ENCODE measurements at regions not wholly inside any gene's neighbourhood (a gene's known extent, or its start where the extent isn't known, plus 50 kb on each side); places are given as distances from the start of the nearest gene placed in this dataset.

- WGBS, 2 experiments (ENCODE audit: low coverage in 1 of 2, low lambda C conversion rate in 2 of 2, missing lambda C conversion rate in 2 of 2) = 11 to 12% methylated on average over 3 of the region's 3 CpGs
- in situ Hi-C loops (cut with MboI) = no loop called here
- H3K27ac ChIP-seq = no peak overlapping the region
- no peaks in the 10 kb centered on the region for H4K20me1 ChIP-seq (ENCODE audit: insufficient read depth)
- H3K4me2 ChIP-seq (ENCODE audit: unreplicated experiment) = no peak overlapping the region
- H3K27me3 ChIP-seq (replicated peaks; ENCODE audit: insufficient read depth) = no peaks in the 10 kb centered on the region
- no peak overlapping the region for H2AFZ ChIP-seq
- no peak overlapping the region for H3K9ac ChIP-seq
- H3K4me1 ChIP-seq (ENCODE audit: insufficient read depth) = no peaks in the 10 kb centered on the region
- DNase-seq = no peak
- no peak overlapping the region for H3K4me3 ChIP-seq
- no peaks in the 10 kb centered on the region for H3F3A ChIP-seq (ENCODE audit: insufficient read depth)
- H3K79me2 ChIP-seq (ENCODE audit: insufficient read depth) = no peaks in the 10 kb centered on the region
- TF ChIP-seq EZH2phosphoT487 (IDR thresholded peaks at IDR 0.05; ENCODE audit: insufficient read depth, low read depth) (no peak), EZH2 (IDR thresholded peaks at IDR 0.05; ENCODE audit: insufficient read depth, poor library complexity, severe bottlenecking) (no peak)
- no peaks in the 10 kb centered on the region for H3K9me2 ChIP-seq (ENCODE audit: insufficient read depth)
- no peaks in the 10 kb centered on the region for H3K36me3 ChIP-seq (ENCODE audit: low read depth)
- no peaks in the 10 kb centered on the region for H3K9me3 ChIP-seq (ENCODE audit: low read depth)
These were observed 1356.6 kb upstream of the ADGRL2 start for GRCh38 chr1:80444171-80444570.

DNA sequence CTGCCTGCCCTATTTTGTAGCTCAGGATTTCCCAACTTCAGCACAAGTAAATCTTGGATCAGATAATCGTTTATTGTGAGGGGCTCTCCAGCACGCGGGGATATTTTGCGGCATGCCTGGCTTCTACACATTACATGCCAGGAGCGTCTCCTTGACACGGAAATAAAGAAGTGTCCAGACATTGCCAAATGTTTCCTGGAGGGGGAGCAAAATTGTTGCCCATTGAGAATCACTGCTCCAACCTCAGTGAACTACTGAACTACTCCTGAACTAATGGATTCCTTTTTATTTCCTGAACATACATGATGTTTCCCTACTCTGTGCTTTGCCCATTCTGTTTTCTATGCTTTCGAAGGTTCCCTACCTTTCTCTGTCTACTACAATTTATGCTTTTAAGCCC lies 1359.1 kb upstream of the ADGRL2 start:
- Histone ChIP-seq H2AFZ (no peak overlapping the region), H3K9me2 (ENCODE audit: insufficient read depth) (no peaks in the 10 kb centered on the region), H3K36me3 (ENCODE audit: low read depth) (no peaks in the 10 kb centered on the region), H3K27me3 (replicated peaks; ENCODE audit: insufficient read depth) (no peaks in the 10 kb centered on the region), H3K9me3 (ENCODE audit: low read depth) (no peaks in the 10 kb centered on the region), H3K4me2 (ENCODE audit: unreplicated experiment) (no peak overlapping the region), H3F3A (ENCODE audit: insufficient read depth) (no peaks in the 10 kb centered on the region), H3K79me2 (ENCODE audit: insufficient read depth) (no peaks in the 10 kb centered on the region), H3K4me1 (ENCODE audit: insufficient read depth) (no peaks in the 10 kb centered on the region), H3K9ac (no peak overlapping the region), H3K4me3 (no peak overlapping the region), H4K20me1 (ENCODE audit: insufficient read depth) (no peaks in the 10 kb centered on the region), H3K27ac (no peak overlapping the region)
- WGBS, 2 experiments (ENCODE audit: low coverage in 1 of 2, low lambda C conversion rate in 2 of 2, missing lambda C conversion rate in 2 of 2) = 52 to 56% methylated on average over 7 of the region's 7 CpGs
- TF ChIP-seq EZH2 (IDR thresholded peaks at IDR 0.05; ENCODE audit: insufficient read depth, poor library complexity, severe bottlenecking) (no peak), EZH2phosphoT487 (IDR thresholded peaks at IDR 0.05; ENCODE audit: insufficient read depth, low read depth) (no peak)
- in situ Hi-C loops (cut with MboI) = no loop called here
- no peak for DNase-seq

DNA sequence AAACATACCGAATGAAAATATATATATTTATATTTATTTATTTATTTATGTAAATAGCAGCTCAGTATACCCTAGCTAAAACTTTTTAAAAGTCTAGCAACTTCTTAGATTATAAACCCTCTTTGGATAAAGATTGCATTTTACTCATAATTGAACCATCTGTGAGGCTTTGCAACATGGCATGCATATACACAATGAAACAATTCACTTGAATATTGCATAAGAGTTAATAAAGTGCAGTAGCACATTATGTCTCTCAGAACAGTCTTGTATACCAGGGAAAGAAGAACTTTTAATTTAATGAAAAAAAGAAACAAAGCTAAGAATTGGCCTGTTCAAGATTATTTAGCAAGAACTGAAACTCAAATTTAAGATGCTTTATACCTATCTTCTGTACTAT lies 1363.9 kb upstream of the ADGRL2 start:
- no peak overlapping the region for H3K9ac ChIP-seq
- H3K9me2 ChIP-seq (ENCODE audit: insufficient read depth) = no peaks in the 10 kb centered on the region
- H3F3A ChIP-seq (ENCODE audit: insufficient read depth) = no peaks in the 10 kb centered on the region
- H3K27ac ChIP-seq = no peak overlapping the region
- H3K4me1 ChIP-seq (ENCODE audit: insufficient read depth) = no peaks in the 10 kb centered on the region
- in situ Hi-C loops (cut with MboI) = no loop called here
- TF ChIP-seq EZH2 (IDR thresholded peaks at IDR 0.05; ENCODE audit: insufficient read depth, poor library complexity, severe bottlenecking) (no peak), EZH2phosphoT487 (IDR thresholded peaks at IDR 0.05; ENCODE audit: insufficient read depth, low read depth) (no peak)
- DNase-seq = no peak
- H2AFZ ChIP-seq = no peak overlapping the region
- H3K4me3 ChIP-seq = no peak overlapping the region
- H3K36me3 ChIP-seq (ENCODE audit: low read depth) = no peaks in the 10 kb centered on the region
- no peaks in the 10 kb centered on the region for H3K79me2 ChIP-seq (ENCODE audit: insufficient read depth)
- 0 to 7% methylated on average over 1 of the region's 1 CpG for WGBS, 2 experiments (ENCODE audit: low coverage in 1 of 2, low lambda C conversion rate in 2 of 2, missing lambda C conversion rate in 2 of 2)
- H4K20me1 ChIP-seq (ENCODE audit: insufficient read depth) = no peaks in the 10 kb centered on the region
- H3K9me3 ChIP-seq (ENCODE audit: low read depth) = peaks cover 3% of the 10 kb centered on the region
- no peak overlapping the region for H3K4me2 ChIP-seq (ENCODE audit: unreplicated experiment)
- no peaks in the 10 kb centered on the region for H3K27me3 ChIP-seq (replicated peaks; ENCODE audit: insufficient read depth)

- Histone ChIP-seq H3K9me3 (ENCODE audit: low read depth) (no peaks in the 10 kb centered on the region), H3K9ac (no peak overlapping the region), H3K4me3 (no peak overlapping the region), H3K4me2 (ENCODE audit: unreplicated experiment) (no peak overlapping the region), H3K79me2 (ENCODE audit: insufficient read depth) (no peaks in the 10 kb centered on the region), H3F3A (ENCODE audit: insufficient read depth) (no peaks in the 10 kb centered on the region), H3K36me3 (ENCODE audit: low read depth) (no peaks in the 10 kb centered on the region), H3K9me2 (ENCODE audit: insufficient read depth) (no peaks in the 10 kb centered on the region), H3K27me3 (replicated peaks; ENCODE audit: insufficient read depth) (no peaks in the 10 kb centered on the region), H2AFZ (no peak overlapping the region), H4K20me1 (ENCODE audit: insufficient read depth) (no peaks in the 10 kb centered on the region), H3K4me1 (ENCODE audit: insufficient read depth) (no peaks in the 10 kb centered on the region), H3K27ac (no peak overlapping the region)
- 51 to 56% methylated on average over 3 of the region's 3 CpGs for WGBS, 2 experiments (ENCODE audit: low coverage in 1 of 2, low lambda C conversion rate in 2 of 2, missing lambda C conversion rate in 2 of 2)
- in situ Hi-C loops (cut with MboI) = no loop called here
- DNase-seq = no peak
- TF ChIP-seq EZH2 (IDR thresholded peaks at IDR 0.05; ENCODE audit: insufficient read depth, poor library complexity, severe bottlenecking) (no peak), EZH2phosphoT487 (IDR thresholded peaks at IDR 0.05; ENCODE audit: insufficient read depth, low read depth) (no peak)
These were observed 1372.9 kb upstream of the ADGRL2 start for GRCh38 chr1:80427881-80428280.

GRCh38 chr1:80424249-80424648 lies 1376.5 kb upstream of the ADGRL2 start:
- H3K9me2 ChIP-seq (ENCODE audit: insufficient read depth) = no peaks in the 10 kb centered on the region
- no peaks in the 10 kb centered on the region for H3F3A ChIP-seq (ENCODE audit: insufficient read depth)
- H3K27ac ChIP-seq = no peak overlapping the region
- WGBS, 2 experiments (ENCODE audit: low coverage in 1 of 2, low lambda C conversion rate in 2 of 2, missing lambda C conversion rate in 2 of 2) = 0% methylated on average over 1 of the region's 1 CpG
- no peak for DNase-seq
- no peak overlapping the region for H3K4me3 ChIP-seq
- TF ChIP-seq EZH2phosphoT487 (IDR thresholded peaks at IDR 0.05; ENCODE audit: insufficient read depth, low read depth) (no peak), EZH2 (IDR thresholded peaks at IDR 0.05; ENCODE audit: insufficient read depth, poor library complexity, severe bottlenecking) (no peak)
- H3K9ac ChIP-seq = no peak overlapping the region
- no peaks in the 10 kb centered on the region for H3K27me3 ChIP-seq (replicated peaks; ENCODE audit: insufficient read depth)
- no peaks in the 10 kb centered on the region for H3K4me1 ChIP-seq (ENCODE audit: insufficient read depth)
- H2AFZ ChIP-seq = no peak overlapping the region
- H3K79me2 ChIP-seq (ENCODE audit: insufficient read depth) = no peaks in the 10 kb centered on the region
- H3K4me2 ChIP-seq (ENCODE audit: unreplicated experiment) = no peak overlapping the region
- H3K9me3 ChIP-seq (ENCODE audit: low read depth) = no peaks in the 10 kb centered on the region
- no peaks in the 10 kb centered on the region for H3K36me3 ChIP-seq (ENCODE audit: low read depth)
- in situ Hi-C loops (cut with MboI) = no loop called here
- no peaks in the 10 kb centered on the region for H4K20me1 ChIP-seq (ENCODE audit: insufficient read depth)

All from GM23248 (cell line).